ENCODE measurements at regions not wholly inside any gene's neighbourhood (a gene's known extent, or its start where the extent isn't known, plus 50 kb on each side); places are given as distances from the start of the nearest gene placed in this dataset.

DNA sequence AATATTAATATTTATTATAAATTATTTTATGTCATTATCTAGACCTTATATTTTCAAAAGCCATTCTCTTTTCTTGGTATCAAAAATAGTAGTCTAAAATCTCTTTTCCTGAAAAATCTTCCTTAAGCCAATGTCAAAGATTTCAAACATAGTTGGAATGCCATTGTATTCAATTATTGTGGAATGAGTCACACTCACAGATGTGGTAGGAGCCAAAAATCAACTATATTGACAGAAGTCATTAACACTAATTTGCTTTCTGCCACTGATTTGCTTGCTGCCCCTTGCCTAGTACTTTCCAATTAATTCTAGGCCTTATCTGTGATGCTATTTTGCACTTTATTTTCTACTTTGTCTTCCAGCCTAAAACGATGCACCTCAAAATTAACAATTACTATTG is 1326.3 kb upstream of the GJE1 start:
- ChIA-PET POLR2A (no interaction called here), CTCF (no interaction called here)
- H3K36me3 Mint-ChIP-seq (ENCODE audit: insufficient read depth, unreplicated experiment) = no peaks in the 10 kb centered on the region
- no peaks in the 10 kb centered on the region for H3K27me3 ChIP-seq (replicated peaks; ENCODE audit: control insufficient read depth, insufficient read depth, low read length)
- no peak overlapping the region for H3K4me3 Mint-ChIP-seq (ENCODE audit: unreplicated experiment)
- peaks cover 9% of the 10 kb centered on the region for H3K9me3 Mint-ChIP-seq (ENCODE audit: unreplicated experiment)
- DNase-seq = no peak
- H3K9me3 ChIP-seq = no peaks in the 10 kb centered on the region
- no peaks in the 10 kb centered on the region for H3K4me1 Mint-ChIP-seq (ENCODE audit: low read depth, unreplicated experiment)
- no TSS peak for BruUV-seq (replicated peaks)
- H3K27ac Mint-ChIP-seq (ENCODE audit: unreplicated experiment) = no peak overlapping the region
- H3K36me3 ChIP-seq (ENCODE audit: control insufficient read depth, insufficient read depth, low read length) = no peaks in the 10 kb centered on the region
- H3K27me3 Mint-ChIP-seq (ENCODE audit: insufficient read depth, unreplicated experiment) = no peaks in the 10 kb centered on the region
- no peak for TF ChIP-seq CTCF (IDR thresholded peaks at IDR 0.05; ENCODE audit: insufficient read depth in 1 of 2, low read depth in 1 of 2, low read length in 1 of 2, severe bottlenecking in 1 of 2, unreplicated experiment in 1 of 2)
- H3K4me1 ChIP-seq = no peaks in the 10 kb centered on the region
- intact Hi-C loops (cut with micrococcal nuclease; ENCODE audit: unreplicated experiment) = no loop called here
- no peak overlapping the region for H3K4me3 ChIP-seq (ENCODE audit: low read depth, low read length)

DNA sequence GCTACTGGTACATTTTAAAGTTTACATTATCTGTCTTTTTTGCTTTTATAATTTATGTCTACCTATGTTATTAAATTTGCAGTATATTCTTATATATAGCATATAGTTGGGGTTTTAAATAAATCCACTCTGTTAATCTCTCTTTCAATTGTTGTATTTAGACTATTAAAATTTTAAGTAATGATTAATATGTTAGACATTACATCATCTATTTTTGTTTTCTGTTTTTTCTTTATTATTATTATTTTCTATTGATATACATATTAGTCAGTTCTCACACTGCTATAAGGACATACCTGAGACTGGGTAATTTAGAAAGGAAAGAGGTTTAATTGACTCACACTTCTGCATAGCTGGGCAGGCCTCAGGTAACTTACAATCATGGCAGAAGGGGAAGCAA is 1338.2 kb upstream of the GJE1 start:
- intact Hi-C loops (cut with micrococcal nuclease; ENCODE audit: unreplicated experiment) = no loop called here
- Histone ChIP-seq H3K27me3 (replicated peaks; ENCODE audit: control insufficient read depth, insufficient read depth, low read length) (no peaks in the 10 kb centered on the region), H3K4me3 (ENCODE audit: low read depth, low read length) (no peak overlapping the region), H3K4me1 (no peaks in the 10 kb centered on the region), H3K9me3 (no peaks in the 10 kb centered on the region), H3K36me3 (ENCODE audit: control insufficient read depth, insufficient read depth, low read length) (no peaks in the 10 kb centered on the region)
- no peaks in the 10 kb centered on the region for H3K9me3 Mint-ChIP-seq (ENCODE audit: unreplicated experiment)
- no TSS peak for BruUV-seq (replicated peaks)
- H3K27me3 Mint-ChIP-seq (ENCODE audit: insufficient read depth, unreplicated experiment) = peaks cover 2% of the 10 kb centered on the region
- POLR2A ChIA-PET = no interaction called here
- H3K27ac Mint-ChIP-seq (ENCODE audit: unreplicated experiment) = no peak overlapping the region
- no peaks in the 10 kb centered on the region for H3K36me3 Mint-ChIP-seq (ENCODE audit: insufficient read depth, unreplicated experiment)
- no peak for DNase-seq
- no peak for TF ChIP-seq CTCF (IDR thresholded peaks at IDR 0.05; ENCODE audit: insufficient read depth in 1 of 2, low read depth in 1 of 2, low read length in 1 of 2, severe bottlenecking in 1 of 2, unreplicated experiment in 1 of 2)
- no peak overlapping the region for H3K4me3 Mint-ChIP-seq (ENCODE audit: unreplicated experiment)
- H3K4me1 Mint-ChIP-seq (ENCODE audit: low read depth, unreplicated experiment) = no peaks in the 10 kb centered on the region
- CTCF ChIA-PET = no interaction called here

DNA sequence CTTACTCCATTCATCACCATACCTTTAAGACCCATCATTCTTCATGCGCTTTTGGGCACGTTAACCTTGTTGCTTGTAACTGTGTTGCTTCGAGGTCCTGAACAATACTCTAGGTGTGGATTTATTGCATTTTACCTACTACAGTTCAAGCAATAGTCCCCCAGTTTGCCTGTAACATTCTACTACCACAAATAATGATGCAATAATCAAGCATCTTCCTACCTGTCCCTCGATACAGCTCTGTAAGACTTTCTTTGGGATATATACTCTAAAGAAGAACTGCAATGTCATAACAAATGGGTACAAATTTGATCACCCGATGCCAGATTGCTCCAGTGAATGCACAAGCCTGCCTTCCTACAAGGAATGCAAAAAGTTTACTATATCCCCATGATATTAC is 1342.6 kb upstream of the GJE1 start:
- Mint-ChIP-seq H3K27me3 (ENCODE audit: insufficient read depth, unreplicated experiment) (no peaks in the 10 kb centered on the region), H3K4me3 (ENCODE audit: unreplicated experiment) (no peak overlapping the region), H3K36me3 (ENCODE audit: insufficient read depth, unreplicated experiment) (no peaks in the 10 kb centered on the region), H3K9me3 (ENCODE audit: unreplicated experiment) (no peaks in the 10 kb centered on the region), H3K27ac (ENCODE audit: unreplicated experiment) (no peak overlapping the region), H3K4me1 (ENCODE audit: low read depth, unreplicated experiment) (no peaks in the 10 kb centered on the region)
- no peak for TF ChIP-seq CTCF (IDR thresholded peaks at IDR 0.05; ENCODE audit: insufficient read depth in 1 of 2, low read depth in 1 of 2, low read length in 1 of 2, severe bottlenecking in 1 of 2, unreplicated experiment in 1 of 2)
- ChIA-PET CTCF (no interaction called here), POLR2A (no interaction called here)
- Histone ChIP-seq H3K4me1 (no peaks in the 10 kb centered on the region), H3K4me3 (ENCODE audit: low read depth, low read length) (no peak overlapping the region), H3K36me3 (ENCODE audit: control insufficient read depth, insufficient read depth, low read length) (no peaks in the 10 kb centered on the region), H3K9me3 (no peaks in the 10 kb centered on the region), H3K27me3 (replicated peaks; ENCODE audit: control insufficient read depth, insufficient read depth, low read length) (no peaks in the 10 kb centered on the region)
- intact Hi-C loops (cut with micrococcal nuclease; ENCODE audit: unreplicated experiment) = no loop called here
- no TSS peak for BruUV-seq (replicated peaks)
- no peak for DNase-seq
